IMR-90 (cell line): ENCODE measurements at regions not wholly inside any gene's neighbourhood (a gene's known extent, or its start where the extent isn't known, plus 50 kb on each side); places are given as distances from the start of the nearest gene placed in this dataset.

Source experiments
- ATAC-seq: fragments of 200-7000 bp; cut with Tn5 transposase; 2 replicates; pipeline ENCODE4 v1.9.1; 2020; ENCODE audit warnings: low read depth, mild to moderate bottlenecking, moderate library complexity
- BruUV-seq: library from RNA; stranded (reverse); fragments of 400-500 nt; replicated peaks from 2 replicates; lab custom pipeline; 2021; lab: Mats Ljungman, UMichigan
- CTCF ChIA-PET: fragments of 300-600 bp; formaldehyde crosslinking; extraction: SDS; loops from one replicate; lab custom pipeline; 2021; ENCODE audit warnings: antibody characterized with exemption; lab: Yijun Ruan, JAX
- POLR2A ChIA-PET: fragments of 300-600 bp; sonication (Branson Sonifier 250); formaldehyde crosslinking; loops from one replicate; lab custom pipeline; 2022; ENCODE audit warnings: antibody characterized with exemption; ENCODE audit not compliant: unreplicated experiment; lab: Charles Lee
- DNase-seq: peaks from one replicate; pipeline ENCODE4 v3.0.0; 2013
- H2AFZ ChIP-seq: replicated peaks from 2 replicates; pipeline ENCODE3; 2013; ENCODE audit warnings: low read length, mild to moderate bottlenecking; ENCODE audit not compliant: poor library complexity
- H2AK5ac ChIP-seq: 2 replicates; pipeline ENCODE4 v1.6.1; 2013; ENCODE audit warnings: low read depth, low read length, inconsistent platforms
- H2AK9ac ChIP-seq: replicated peaks from 2 replicates; pipeline ENCODE3; 2013; ENCODE audit warnings: mild to moderate bottlenecking, low read depth, low read length, moderate library complexity; ENCODE audit not compliant: poor library complexity
- H2BK120ac ChIP-seq: 2 replicates; pipeline ENCODE4 v1.6.1; 2013; ENCODE audit warnings: low read depth, low read length, inconsistent platforms
- H2BK15ac ChIP-seq: 3 replicates; pipeline ENCODE4 v1.6.1; 2013; ENCODE audit warnings: low read depth, low read length, inconsistent platforms
- H2BK20ac ChIP-seq: 2 replicates; pipeline ENCODE4 v1.6.1; 2013; ENCODE audit warnings: low read depth, mild to moderate bottlenecking, inconsistent platforms, low read length, moderate library complexity
- H2BK5ac ChIP-seq: 2 replicates; pipeline ENCODE4 v1.6.1; 2013; ENCODE audit warnings: mild to moderate bottlenecking, low read depth, low read length, inconsistent platforms; ENCODE audit not compliant: poor library complexity, severe bottlenecking
- H3K14ac ChIP-seq: replicated peaks from 2 replicates; pipeline ENCODE4 v1.6.1; 2013; ENCODE audit warnings: low read depth, low read length, inconsistent platforms
- H3K18ac ChIP-seq: 2 replicates; pipeline ENCODE4 v1.6.1; 2013; ENCODE audit warnings: low read depth, low read length, control low read depth
- H3K23ac ChIP-seq: 2 replicates; pipeline ENCODE4 v1.6.1; 2013; ENCODE audit warnings: low read depth, low read length, inconsistent platforms
- H3K27ac ChIP-seq: 2 replicates; pipeline ENCODE4 v1.5.1; 2013; ENCODE audit warnings: mild to moderate bottlenecking, control low read depth, low read length; ENCODE audit not compliant: insufficient read depth
- H3K27me3 ChIP-seq: 2 replicates; pipeline ENCODE4 v1.6.1; 2013; ENCODE audit warnings: low read length; ENCODE audit not compliant: control insufficient read depth, insufficient read depth
- H3K36me3 ChIP-seq: 2 replicates; pipeline ENCODE4 v1.6.1; 2013; ENCODE audit warnings: low read length, mixed read lengths; ENCODE audit not compliant: control insufficient read depth, insufficient read depth
- H3K4ac ChIP-seq: 2 replicates; pipeline ENCODE4 v1.6.1; 2013; ENCODE audit warnings: low read depth, low read length, inconsistent platforms
- H3K4me1 ChIP-seq: 2 replicates; pipeline ENCODE4 v1.6.1; 2013; ENCODE audit warnings: low read length, mixed read lengths; ENCODE audit not compliant: control insufficient read depth, insufficient read depth
- H3K4me2 ChIP-seq: 2 replicates; pipeline ENCODE4 v1.6.1; 2013; ENCODE audit warnings: low read depth, mild to moderate bottlenecking, control low read depth, low read length, moderate library complexity
- H3K4me3 ChIP-seq: 2 replicates; pipeline ENCODE4 v1.5.1; 2013; ENCODE audit warnings: low read depth, mild to moderate bottlenecking, control low read depth, low read length, moderate library complexity; ENCODE audit not compliant: insufficient read depth
- H3K56ac ChIP-seq: 2 replicates; pipeline ENCODE4 v1.6.1; 2013; ENCODE audit warnings: low read length, inconsistent platforms; ENCODE audit not compliant: insufficient read depth; ENCODE audit errors: extremely low read depth
- H3K79me1 ChIP-seq, 2 experiments: 2 replicates each; pipeline ENCODE4 v1.6.1; 2013; ENCODE audit warnings: low read length in 2 of 2, inconsistent platforms in 1 of 2, low read depth in 1 of 2
- H3K9ac ChIP-seq: 2 replicates; pipeline ENCODE4 v1.6.1; 2013; ENCODE audit warnings: low read depth, low read length, control low read depth
- H3K9me1 ChIP-seq: 2 replicates; pipeline ENCODE4 v1.6.1; 2013; ENCODE audit warnings: low read length, inconsistent platforms; ENCODE audit not compliant: insufficient read depth
- H3K9me3 ChIP-seq: 2 replicates; pipeline ENCODE4 v1.6.1; 2013; ENCODE audit warnings: low read length; ENCODE audit not compliant: control insufficient read depth, insufficient read depth
- H4K20me1 ChIP-seq: 2 replicates; pipeline ENCODE4 v1.6.1; 2013; ENCODE audit warnings: low read length, inconsistent platforms; ENCODE audit not compliant: insufficient read depth
- H4K5ac ChIP-seq: 2 replicates; pipeline ENCODE4 v1.6.1; 2013; ENCODE audit warnings: mild to moderate bottlenecking, low read depth, low read length, control low read depth
- H4K8ac ChIP-seq, 2 experiments: 2 replicates each; pipeline ENCODE4 v1.6.1; 2013; ENCODE audit warnings: low read depth in 2 of 2, low read length in 2 of 2, control low read depth in 1 of 2, inconsistent platforms in 1 of 2
- H4K91ac ChIP-seq: 2 replicates; pipeline ENCODE4 v1.6.1; 2013; ENCODE audit warnings: low read depth, low read length, inconsistent platforms; ENCODE audit not compliant: insufficient read depth
- BHLHE40 ChIP-seq: fragments of 150-350 bp; IDR thresholded peaks from 2 replicates; pipeline ENCODE4 v1.6.1; 2016; ENCODE audit warnings: mild to moderate bottlenecking, low read depth, low read length
- CEBPB ChIP-seq: IDR thresholded peaks from 2 replicates; pipeline ENCODE4 v1.6.1; 2012; ENCODE audit warnings: low read depth, low read length, improper control_type of control experiment
- CHD1 ChIP-seq: IDR thresholded peaks from 2 replicates; pipeline ENCODE4 v1.6.1; 2012; ENCODE audit warnings: low read depth, low read length, improper control_type of control experiment
- CTCF ChIP-seq: conservative IDR thresholded peaks from 2 replicates; pipeline ENCODE4 v1.5.1; 2012; ENCODE audit warnings: mild to moderate bottlenecking, low read depth, low read length, improper control_type of control experiment
- ELK1 ChIP-seq: fragments of 150-350 bp; IDR thresholded peaks from 2 replicates; pipeline ENCODE4 v1.6.1; 2016; ENCODE audit warnings: low read depth, mild to moderate bottlenecking, low read length, moderate library complexity, borderline replicate concordance
- FOS ChIP-seq: fragments of 150-350 bp; IDR thresholded peaks from 2 replicates; pipeline ENCODE4 v1.6.1; 2016; ENCODE audit warnings: low read depth, low read length
- MAFK ChIP-seq: IDR thresholded peaks from 2 replicates; pipeline ENCODE4 v1.6.1; 2012; ENCODE audit warnings: low read depth, low read length, improper control_type of control experiment
- MAZ ChIP-seq: IDR thresholded peaks from 2 replicates; pipeline ENCODE4 v1.6.1; 2012; ENCODE audit warnings: low read depth, mild to moderate bottlenecking, low read length, improper control_type of control experiment, moderate library complexity, borderline replicate concordance
- MXI1 ChIP-seq: IDR thresholded peaks from 2 replicates; pipeline ENCODE4 v1.6.1; 2012; ENCODE audit warnings: low read depth, mild to moderate bottlenecking, low read length, moderate library complexity, borderline replicate concordance
- NFE2L2 ChIP-seq: fragments of 150-350 bp; IDR thresholded peaks from 2 replicates; pipeline ENCODE4 v1.6.1; 2016; ENCODE audit warnings: low read depth, mild to moderate bottlenecking, low read length
- POLR2A ChIP-seq: IDR thresholded peaks from 2 replicates; pipeline ENCODE4 v1.6.1; 2012; ENCODE audit warnings: mild to moderate bottlenecking, low read depth, low read length
- RAD21 ChIP-seq: IDR thresholded peaks from 2 replicates; pipeline ENCODE4 v1.6.1; 2012; ENCODE audit warnings: low read length, improper control_type of control experiment
- RCOR1 ChIP-seq: IDR thresholded peaks from 2 replicates; pipeline ENCODE4 v1.6.1; 2012; ENCODE audit warnings: mild to moderate bottlenecking, low read length, improper control_type of control experiment; ENCODE audit not compliant: insufficient replicate concordance
- RFX5 ChIP-seq: IDR thresholded peaks from 2 replicates; pipeline ENCODE4 v1.8.0; 2012; ENCODE audit warnings: low read depth, mild to moderate bottlenecking, low read length, moderate library complexity
- SMC3 ChIP-seq: fragments of 150-350 bp; IDR thresholded peaks from 2 replicates; pipeline ENCODE4 v1.6.1; 2016; ENCODE audit warnings: low read depth, mild to moderate bottlenecking, antibody characterized with exemption, low read length, moderate library complexity
- USF2 ChIP-seq: fragments of 150-350 bp; IDR thresholded peaks from 2 replicates; pipeline ENCODE4 v1.6.1; 2017; ENCODE audit warnings: mild to moderate bottlenecking, antibody characterized with exemption, low read length, low read depth
- whole genome bisulfite sequencing, 2 experiments: methylation state at CpG; one replicate each; pipeline versions ENCODE4 v1.1.5 to v1.1.7; 2013; ENCODE audit warnings: missing lambda C conversion rate in 2 of 2; ENCODE audit not compliant: insufficient read length in 1 of 2; ENCODE audit errors: extremely low coverage in 2 of 2; 5-methylcytosine and 5-hydroxymethylcytosine counted together
- dilution Hi-C: fragments of 300-500 bp; cut with HindIII; formaldehyde crosslinking; loops from one replicate; pipeline ENCODE4 v1.14.3; 2018; ENCODE audit warnings: low sequenced_read_pairs; ENCODE audit not compliant: unreplicated experiment
- in situ Hi-C: fragments of 300-500 bp; cut with MboI; formaldehyde crosslinking; loops from 3 replicates; pipeline ENCODE4 v1.14.3; 2019; ENCODE audit warnings: low sequenced_read_pairs, inconsistent platforms, mixed read lengths
- intact Hi-C: fragments of 100-400 bp; cut with micrococcal nuclease; formaldehyde crosslinking; loops from 2 replicates; pipeline ENCODE4 v1.10.0; 2022

GRCh38 chr21:14833666-14834351, 231.0 kb downstream of the NRIP1 start:
- ATAC-seq (no peak), DNase-seq (no peak)
- Histone ChIP-seq H2AFZ (no peak overlapping the region), H2BK20ac (no peak overlapping the region), H4K20me1 (no peaks in the 10 kb centered on the region), H3K4me1 (peaks cover 3% of the 10 kb centered on the region), H3K9me1 (no peaks in the 10 kb centered on the region), H4K8ac (no peak overlapping the region), H3K14ac (no peak overlapping the region), H2BK15ac (no peak overlapping the region), H3K4ac (no peak overlapping the region), H4K5ac (no peak overlapping the region), H4K91ac (no peak overlapping the region), H3K18ac (no peak overlapping the region), H3K79me1 (no peaks in the 10 kb centered on the region), H3K27me3 (no peaks in the 10 kb centered on the region), H2BK5ac (no peak overlapping the region), H3K23ac (no peak overlapping the region), H3K27ac (no peak overlapping the region), H2AK5ac (no peak overlapping the region), H3K9me3 (no peaks in the 10 kb centered on the region), H2AK9ac (no peak overlapping the region), H3K56ac (no peak overlapping the region), H3K4me2 (no peak overlapping the region), H3K36me3 (no peaks in the 10 kb centered on the region), H3K9ac (no peak overlapping the region), H3K4me3 (no peak overlapping the region), H2BK120ac (no peak overlapping the region)
- dilution Hi-C loops, result no loop called here
- in situ Hi-C loops, result no loop called here
- no TSS peak for BruUV-seq
- TF ChIP-seq CTCF (no peak), POLR2A (no peak), MXI1 (no peak), ELK1 (no peak), FOS (no peak), RCOR1 (no peak), CEBPB (no peak), BHLHE40 (no peak), SMC3 (no peak), MAFK (no peak), CHD1 (no peak), NFE2L2 (no peak), USF2 (no peak), RFX5 (no peak), RAD21 (no peak), MAZ (no peak)
- CTCF ChIA-PET, result no interaction called here
- POLR2A ChIA-PET, result no interaction called here
- no CpG with 5 or more reads among the region's 1 CpG for WGBS, 2 experiments
- intact Hi-C loops, result no loop called here
